Renal pelvis (tissue), 1 donor: ENCODE measurements at regions not wholly inside any gene's neighbourhood (a gene's known extent, or its start where the extent isn't known, plus 50 kb on each side); places are given as distances from the start of the nearest gene placed in this dataset.

Experiments used
- DNase-seq: peaks from one replicate; pipeline ENCODE4 v3.0.0-alpha.2; 2013

DNA sequence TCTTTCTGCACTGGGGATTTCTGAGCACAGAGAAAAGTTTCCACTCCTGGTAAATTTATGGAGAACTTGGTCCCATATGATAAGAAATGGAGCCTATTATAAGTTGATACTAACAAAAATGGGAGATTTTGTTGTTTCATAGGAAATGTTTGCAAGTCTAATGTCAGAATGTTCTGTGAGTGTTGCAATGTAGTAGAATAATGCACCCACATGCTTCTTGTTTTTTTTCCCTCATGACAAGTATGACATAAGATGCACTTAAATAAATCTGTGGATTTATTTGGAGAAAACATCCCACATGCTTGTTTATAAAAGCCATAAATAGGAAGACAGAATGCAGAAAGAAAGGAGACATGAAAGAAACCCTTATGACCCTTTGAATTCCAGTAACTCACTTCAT, 50.8 kb upstream of the KCNJ6 start:
- DNase-seq: no peak

DNA sequence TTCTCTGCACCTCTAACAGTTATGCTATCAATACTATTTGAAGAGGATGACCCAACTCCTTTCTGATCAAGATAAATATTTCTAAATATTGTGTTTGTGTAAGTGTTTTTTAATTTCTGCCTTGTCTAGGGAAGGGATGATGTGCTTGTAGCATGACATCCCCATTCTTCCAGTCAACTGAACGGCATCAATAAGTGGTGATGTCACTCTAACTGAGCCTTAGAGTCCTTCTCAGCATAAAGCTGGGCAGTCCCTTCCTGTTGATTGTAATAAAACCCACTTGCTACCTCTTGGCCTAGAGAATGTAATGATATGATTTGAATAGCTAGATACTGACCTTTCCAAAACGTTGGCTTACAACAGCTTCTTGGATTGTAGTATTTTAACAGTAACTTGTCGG, 52.5 kb upstream of the KCNJ6 start:
- no peak for DNase-seq

DNA sequence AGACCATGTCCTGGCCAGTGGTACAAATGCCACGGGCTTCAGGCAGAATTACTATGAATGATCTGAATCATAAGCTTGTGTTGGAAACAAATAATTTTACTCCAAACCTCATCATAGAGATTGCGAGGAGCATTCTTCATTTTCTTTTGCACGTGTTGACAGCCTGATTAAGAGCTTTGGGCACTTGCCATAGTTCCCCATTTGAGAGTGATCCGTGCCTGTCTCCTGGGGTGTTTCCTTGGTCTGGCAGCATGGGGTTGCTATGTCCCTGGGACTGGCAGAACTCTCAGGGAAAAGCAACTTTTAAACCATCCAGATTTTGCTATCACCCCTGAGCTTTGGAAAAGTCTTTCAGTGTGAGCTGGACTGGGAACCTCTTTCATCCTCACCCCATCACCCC, 54.3 kb upstream of the KCNJ6 start:
- DNase-seq: no peak

DNA sequence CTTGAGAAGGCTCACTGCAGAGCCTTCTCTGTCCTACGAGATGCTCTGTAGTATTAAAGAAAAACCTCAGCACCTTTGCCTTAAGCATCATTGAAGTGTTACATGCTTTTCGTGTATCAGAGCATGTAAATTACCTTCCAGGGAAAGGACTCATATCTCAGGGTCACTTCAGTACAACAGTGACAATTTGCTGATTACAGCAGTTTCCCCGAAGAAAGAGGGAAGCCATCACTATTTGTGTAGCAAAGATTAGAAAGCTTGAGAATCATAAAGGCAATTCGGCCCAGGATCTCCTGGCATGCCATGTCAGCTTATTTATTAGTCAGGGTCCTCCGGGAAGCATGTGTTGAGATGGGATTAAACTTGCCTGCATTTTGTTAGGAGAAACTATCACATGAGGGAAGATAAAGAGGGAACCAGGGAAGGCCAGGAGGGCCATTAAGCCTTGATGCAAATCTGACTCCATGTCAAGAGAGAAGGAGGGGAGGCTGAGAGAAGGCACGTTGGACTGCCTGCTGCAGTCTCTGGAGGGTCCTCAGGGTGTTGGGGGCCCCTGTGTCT, 55.2 kb upstream of the KCNJ6 start:
- DNase-seq: no peak

DNA sequence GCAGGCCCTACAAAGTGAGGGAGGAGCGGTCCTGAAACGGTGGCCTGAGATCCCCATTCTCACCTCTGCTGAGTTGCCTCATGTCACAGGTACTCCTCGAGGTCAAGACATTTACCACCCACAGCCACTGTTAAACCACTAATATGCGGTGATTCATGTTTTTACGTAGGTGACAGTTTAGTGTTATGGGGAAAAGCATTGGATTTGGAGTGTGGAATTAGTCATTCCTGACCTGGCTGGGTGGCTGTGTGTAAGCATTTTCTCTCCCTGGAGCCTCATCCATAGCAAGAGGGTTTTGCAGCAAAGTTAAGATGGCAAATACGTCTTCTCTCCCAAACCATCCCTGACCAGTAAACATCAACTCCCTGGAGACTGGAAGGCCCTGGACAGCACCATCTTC, 57.8 kb upstream of the KCNJ6 start:
- no peak for DNase-seq

DNA sequence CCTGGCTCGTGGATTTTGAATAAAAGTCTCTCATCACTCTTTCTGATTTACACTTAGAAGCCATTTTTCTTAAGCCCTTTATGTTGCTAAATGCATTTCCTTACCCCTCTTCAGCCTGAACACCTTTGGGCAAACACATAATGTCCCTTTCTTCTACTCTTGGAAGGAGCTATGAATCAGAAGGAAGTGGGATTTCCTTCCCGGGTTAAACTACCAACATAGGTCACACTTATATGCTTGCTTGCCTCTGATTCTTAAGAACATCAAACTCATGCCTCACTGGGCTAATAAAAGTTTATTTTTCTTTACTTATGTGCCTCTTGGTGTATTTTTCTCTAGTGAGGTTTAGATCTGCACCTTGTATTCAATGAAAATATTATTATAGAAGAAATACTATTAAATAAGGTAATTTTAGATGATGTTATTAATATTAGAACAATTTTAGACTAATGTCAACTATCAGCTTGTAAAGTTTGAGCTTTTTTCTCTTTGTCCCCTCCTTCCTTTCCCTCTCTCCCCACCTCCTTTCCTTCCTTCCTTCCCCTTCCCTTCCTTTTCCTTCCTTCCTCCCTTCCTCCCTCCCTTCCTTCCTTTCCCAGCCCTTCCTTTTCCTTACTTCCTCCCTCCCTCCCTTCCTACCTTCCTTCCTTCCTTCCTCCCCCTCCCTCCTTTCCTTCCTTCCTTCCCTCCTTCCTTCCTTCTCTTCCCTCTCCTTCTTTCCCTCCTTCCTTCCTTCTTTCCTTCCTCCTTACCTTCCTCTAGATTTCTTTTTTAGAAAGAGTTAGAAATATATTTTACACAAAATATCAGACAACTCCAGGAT, 66.5 kb upstream of the KCNJ6 start:
- no peak for DNase-seq

DNA sequence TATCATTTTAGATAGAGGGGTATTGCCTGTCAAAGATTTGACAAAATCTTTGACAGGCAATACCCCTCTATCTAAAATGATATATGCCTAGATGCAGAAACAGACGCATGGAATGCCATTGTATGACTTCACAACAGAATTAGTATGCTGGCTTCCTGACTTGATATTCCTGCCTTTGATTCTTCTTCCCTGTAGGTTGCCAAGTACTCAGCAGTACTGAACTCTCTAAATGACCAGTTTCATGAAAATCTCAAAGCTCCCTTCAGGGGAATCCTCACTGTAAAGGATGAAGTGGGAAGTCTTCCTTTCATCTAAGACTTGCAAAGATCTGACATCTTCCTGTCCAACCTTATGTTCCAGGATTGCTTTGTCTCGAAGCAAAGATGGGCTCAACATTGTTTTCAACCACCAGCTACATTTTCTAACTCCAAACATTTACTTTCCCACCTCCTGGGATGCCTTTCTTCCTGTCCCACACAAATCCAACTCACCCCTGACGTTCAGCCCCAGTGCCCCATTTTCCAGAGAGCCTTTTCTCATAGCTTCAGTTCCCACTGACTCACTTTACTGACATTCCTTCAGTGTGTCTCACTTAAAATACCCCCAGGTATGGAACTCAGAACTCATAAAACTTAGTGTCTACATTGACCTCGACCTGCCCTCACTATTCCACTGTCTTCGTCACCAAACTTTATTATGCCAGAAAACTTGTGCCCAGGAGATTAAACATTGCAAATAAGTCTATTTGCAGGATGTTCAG, 67.3 kb upstream of the KCNJ6 start:
- no peak for DNase-seq

DNA sequence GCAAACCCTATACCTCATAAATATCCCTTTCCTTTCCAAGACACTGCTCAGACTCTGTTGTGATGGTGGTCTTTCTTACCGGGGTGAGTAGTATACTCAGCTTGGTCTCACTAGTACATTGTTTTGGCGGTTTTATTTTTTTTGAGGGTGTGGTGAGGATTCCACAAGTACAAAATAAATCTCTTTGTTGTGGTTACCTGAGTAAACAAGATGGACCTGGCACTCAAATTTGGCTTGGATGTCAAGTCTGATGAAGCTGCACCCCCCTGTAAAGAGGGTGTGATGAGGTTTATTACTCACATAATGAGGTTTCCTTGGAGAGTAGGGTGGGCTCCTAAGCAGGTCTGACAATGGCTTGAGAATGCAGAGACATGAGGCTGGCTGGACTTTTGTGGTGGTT, 68.2 kb upstream of the KCNJ6 start:
- no peak for DNase-seq

DNA sequence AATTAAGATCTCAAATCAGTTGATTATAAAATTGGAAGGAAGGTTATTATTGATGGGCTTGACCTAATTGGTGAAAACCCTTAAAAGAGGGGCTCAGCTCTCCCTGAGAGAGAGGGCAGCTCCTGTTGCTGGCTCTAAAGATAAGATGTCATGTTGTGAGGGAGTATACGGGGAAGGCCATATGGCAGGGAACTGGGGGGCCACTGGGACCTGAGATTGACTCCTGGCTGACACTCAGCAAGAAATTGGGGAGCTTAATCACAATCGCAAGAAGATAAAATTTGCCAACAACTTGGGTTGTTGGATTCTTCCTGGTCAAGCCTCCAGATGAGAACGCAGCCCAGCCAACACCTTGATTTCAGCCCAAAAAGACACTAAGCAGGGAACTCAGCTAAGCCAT, 69.7 kb upstream of the KCNJ6 start:
- no peak for DNase-seq

DNA sequence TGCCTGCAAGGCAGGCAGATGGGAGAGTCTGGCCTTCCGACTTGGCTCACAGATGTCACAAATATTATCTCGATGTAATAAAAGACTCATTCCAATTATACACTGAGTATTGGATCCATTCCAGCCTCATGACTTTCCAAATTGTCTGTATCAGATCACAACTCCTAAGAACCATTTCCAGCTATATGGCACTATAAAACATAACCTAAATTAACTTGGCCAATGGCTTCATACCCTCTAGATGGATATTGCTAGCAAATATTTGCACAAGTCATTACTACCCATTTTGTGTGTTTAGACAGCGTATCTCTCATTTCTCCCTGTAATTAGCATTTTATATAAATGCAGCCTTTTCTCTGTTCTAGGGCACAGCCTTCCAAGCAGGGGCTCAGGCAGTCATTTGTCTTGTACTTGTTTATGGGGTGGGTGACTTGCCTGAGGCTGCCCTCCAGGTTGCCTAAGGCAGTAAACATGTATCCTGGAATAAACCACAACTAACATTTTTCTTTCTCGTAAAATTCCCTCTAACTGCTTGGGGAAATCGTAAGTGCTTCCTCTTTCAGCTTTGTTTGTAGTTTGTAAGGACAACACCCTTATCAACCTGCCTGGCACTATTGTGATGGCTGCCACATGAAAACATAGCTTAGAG, 70.6 kb upstream of the KCNJ6 start:
- DNase-seq: no peak

DNA sequence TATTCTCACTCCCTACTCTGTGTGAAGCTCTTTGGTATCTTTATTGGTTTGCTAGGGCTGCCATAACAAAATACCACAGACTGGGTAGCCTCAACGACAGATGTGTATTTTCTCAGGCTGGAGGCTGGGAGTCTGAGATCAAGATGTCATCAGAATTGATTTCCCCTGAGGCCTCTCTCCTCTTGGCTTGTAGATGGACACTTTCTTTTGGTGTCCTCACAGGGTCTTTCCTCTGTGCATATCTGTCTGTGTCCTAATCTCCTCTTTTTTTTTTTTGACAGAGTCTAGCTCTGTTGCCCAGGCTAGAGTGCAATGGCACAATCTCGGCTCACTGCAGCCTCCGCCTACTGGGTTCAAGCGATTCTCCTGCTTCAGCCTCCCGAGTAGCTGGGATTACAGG, 71.4 kb upstream of the KCNJ6 start:
- no peak for DNase-seq

DNA sequence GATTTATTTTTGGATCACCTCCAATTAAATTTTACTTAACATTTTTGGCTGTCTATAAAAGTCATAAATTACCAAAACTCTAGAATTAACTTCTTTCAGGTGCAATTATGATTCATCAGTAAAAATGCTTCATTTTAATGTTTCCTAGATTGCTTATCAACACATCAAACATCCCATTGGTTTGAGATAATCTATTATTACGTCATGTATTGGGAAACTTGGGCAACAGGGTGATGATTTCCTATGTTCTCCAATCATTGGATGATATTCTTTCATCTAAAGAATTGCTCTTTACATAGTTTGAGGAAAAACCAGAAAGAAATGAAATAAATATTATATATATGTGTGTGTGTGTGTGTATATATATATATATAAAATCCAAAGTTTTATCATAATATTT, 76.8 kb upstream of the KCNJ6 start:
- DNase-seq: no peak

DNA sequence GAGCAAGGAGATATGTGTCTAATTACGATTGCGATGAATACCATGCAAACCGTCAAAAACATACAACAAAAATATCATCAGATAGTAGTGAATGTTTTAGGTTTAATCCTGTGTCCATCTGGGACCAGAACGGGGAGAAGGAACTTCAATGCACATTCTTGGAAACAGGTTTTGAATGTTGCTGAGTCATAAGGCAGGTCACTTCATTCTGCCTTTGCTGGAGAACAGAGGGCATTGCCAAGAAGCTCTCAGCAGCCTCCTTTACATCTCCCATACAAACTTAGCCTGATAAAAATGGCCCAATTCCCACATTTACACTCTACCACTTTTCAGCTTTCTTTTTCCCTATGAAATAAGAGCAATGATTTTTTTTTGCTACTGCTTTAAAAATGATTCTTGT, 78.0 kb upstream of the KCNJ6 start:
- no peak for DNase-seq

DNA sequence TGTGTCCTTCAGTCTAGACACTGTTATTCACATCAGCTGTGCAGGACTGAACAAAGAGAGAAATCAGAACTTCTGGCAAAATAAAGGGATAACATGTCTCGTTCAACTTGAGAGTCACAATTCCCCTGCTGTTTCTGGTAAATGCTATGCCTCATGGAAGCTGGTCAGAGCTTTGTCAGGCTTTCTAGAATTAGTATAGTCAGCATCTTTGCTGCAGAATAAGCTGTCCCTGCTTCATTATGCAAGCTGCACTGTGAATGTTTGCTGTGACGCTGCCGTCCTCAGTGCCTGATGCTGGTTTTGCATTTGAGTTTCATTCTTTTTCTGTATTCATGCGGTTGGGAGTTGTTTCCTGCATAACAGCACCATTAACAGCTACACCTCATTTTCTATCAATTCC, 96.4 kb upstream of the KCNJ6 start:
- no peak for DNase-seq

DNA sequence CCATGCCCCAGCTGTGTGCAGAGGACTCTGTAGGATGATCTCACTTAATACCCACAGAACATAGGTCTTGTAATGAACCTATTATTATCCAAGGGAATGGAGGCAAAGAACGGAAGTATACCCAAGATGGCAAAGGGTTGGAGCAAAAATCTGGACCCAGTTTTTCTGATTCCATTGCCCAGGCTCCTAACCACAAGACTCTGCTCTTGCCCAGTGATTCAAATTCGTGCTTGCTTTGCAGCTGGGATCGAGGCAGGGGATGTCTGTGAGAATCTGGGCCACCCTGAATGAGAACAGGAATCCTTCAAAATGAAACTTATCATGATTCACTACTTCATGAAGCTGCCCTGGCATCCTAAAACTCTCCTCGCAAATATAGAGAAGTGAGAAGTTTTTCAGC, 97.5 kb upstream of the KCNJ6 start:
- DNase-seq: no peak

DNA sequence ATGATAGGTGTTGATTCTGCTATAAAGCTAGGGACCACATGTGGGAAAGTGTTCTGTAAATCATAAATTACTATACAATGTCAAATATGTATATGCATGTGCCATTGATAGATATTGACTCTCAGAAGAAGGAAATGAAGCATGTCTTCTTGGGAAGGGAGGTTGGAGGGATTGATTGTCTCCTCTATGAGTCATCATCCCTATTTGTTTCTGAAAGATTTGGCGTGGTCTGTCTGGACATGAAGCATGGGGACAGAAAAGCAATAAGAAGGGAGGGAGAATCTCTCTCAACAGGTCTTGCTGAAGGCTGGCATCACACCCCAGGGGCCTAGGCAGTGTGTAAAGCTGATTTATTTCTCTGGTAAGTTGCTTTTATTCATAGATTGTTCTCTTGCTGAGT, 98.0 kb upstream of the KCNJ6 start:
- DNase-seq: no peak

DNA sequence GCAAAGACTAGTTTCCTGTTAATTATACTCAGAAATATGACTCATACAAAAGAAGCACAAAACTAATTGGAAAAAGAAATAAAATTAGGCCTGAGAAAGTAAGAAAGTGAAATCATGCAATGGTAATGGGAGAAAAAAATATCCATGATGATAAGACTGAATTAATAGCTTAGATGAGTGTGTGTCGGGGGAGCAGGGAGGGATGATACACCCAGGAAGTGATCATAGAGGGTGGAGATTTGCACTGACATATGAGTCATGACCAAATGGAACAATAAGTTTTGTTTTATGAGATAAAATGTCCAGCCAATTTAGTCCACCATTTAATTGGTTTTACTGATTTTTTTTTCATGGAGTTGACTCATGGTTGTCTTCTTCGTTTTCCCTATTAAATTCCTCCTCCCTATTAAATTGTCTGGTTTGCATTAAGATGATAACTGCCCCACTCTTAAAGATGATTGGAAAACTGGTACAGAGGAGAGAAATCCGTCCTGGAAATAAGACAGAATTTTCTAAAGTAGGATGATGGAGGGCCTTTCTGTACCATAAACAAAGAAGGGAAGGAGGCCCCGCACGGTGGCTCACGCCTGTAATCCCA, 111.7 kb upstream of the KCNJ6 start:
- no peak for DNase-seq

DNA sequence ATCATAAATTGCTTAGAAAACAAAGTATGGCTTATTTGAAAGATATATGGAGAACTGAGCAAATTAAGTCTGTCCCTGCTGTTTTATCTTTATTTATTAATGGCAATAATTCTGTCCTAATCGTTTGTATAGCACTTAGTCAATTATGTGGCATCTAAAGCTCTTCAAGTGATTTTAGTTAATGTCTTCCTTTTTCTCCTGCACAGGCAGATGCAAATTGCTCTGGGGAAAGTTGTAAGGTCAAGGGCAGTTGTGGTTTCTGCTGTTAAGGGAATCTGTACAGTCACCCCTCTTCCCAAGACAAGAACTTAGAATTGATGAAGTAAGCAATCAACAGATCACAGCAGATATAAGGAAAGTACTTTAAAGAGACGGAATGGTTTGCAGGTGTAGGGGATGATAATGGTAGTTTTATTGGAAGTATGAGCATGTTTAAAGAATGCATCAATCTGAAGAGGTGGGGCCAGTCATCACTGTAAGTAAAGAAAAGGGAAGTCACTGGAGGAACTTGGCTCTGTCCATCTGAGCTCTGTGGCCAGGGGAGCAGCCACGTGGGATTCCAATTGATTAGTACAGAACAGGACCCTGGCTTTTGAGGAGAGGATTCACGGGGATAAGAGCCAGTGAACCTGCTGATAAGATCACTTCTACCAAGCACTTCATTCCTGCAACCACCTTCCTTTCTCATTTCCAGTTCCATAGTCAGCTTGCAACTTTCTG, 116.0 kb upstream of the KCNJ6 start:
- no peak for DNase-seq

DNA sequence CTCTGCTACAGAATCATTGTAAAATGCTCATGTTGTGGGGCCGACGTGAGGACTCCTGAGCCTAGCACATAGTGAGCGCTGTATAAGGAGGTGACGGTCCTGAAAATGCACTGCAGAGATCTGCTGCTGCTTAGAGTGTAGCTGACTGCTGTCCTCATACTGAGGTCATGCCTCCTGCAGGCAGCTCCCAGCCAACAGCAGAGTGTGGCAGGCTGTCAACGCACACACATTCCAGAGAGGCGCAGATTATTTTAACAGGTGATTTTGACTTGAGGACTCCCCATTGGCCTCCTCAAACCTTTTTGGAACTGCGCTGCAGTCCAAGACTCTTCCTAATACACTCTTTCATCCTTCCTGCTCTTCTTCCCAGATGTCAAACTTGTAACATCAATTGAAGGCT, 119.8 kb upstream of the KCNJ6 start:
- no peak for DNase-seq

DNA sequence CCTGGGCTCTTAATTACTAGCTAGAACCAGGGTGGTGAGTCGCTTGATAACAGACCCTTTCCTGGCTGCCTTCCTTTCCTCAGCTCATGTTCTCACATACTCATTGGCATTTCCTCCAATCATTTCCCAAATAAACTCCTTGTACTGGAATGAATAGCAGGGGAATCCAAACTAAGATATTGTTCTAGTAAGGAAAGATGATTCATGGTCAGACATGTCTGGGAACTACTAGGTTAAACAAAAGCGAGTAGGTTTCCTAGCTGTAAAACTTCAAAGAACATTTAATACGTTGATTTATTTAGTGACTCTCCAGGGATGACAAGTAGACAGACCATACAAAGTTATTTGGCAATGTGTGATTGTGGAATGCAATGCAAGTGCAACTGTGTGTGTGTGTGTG, 121.2 kb upstream of the KCNJ6 start:
- DNase-seq: no peak

DNA sequence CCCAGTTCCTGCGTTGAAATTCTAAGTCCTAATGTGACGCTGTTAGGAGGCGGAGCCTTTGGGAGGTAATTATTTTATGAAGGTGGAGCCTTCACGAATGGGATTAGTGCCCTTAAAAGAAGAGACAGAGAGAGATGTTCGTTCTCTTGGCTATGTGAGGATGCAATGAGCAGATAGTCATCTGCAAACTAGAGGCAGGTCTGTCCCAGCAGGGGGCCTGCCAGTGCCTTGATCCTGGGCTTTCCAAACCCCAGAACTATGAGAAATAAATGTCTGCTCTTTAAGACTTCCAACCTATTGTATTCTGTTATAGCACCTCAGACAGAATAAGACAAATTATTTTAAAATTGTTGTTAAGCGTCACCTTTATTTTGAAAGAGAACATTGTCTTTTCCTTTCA, 123.1 kb upstream of the KCNJ6 start:
- no peak for DNase-seq

DNA sequence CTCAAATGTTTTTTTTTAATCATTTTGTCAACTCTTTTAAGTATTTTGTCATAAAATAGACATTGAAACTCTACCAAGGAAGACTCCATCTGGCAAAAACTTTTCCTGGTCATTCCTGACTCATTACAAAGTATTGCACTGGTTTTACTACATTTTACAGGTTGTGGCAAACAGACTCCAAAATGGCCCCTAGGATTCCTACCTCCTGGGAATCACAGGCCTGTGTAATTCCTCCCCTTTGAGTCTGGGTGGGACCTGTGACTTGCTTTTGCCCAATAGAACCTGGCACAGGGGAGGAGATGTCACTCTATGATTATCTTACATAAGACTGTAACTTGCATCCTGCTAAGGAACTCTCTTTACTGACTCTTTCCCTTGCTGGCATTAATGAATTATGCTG, 123.6 kb upstream of the KCNJ6 start:
- DNase-seq: no peak
